ENCODE measurements at regions not wholly inside any gene's neighbourhood (a gene's known extent, or its start where the extent isn't known, plus 50 kb on each side); places are given as distances from the start of the nearest gene placed in this dataset.

- CTCF ChIA-PET: interaction anchor here (1.2 to 2.3 kb wide), 2 partner anchors 40 to 293 kb away, joined by 5 to 11 read pairs; no protein-coding TSS in a partner anchor
Measured at GRCh38 chr11:44387415-44387814, 77.5 kb upstream of the ALX4 start.

GRCh38 chr11:44387825-44388224 is 77.9 kb upstream of the ALX4 start:
- CTCF ChIA-PET: interaction anchor here (1.2 to 2.3 kb wide), 2 partner anchors 39 to 294 kb away, joined by 5 to 11 read pairs; no protein-coding TSS in a partner anchor
- POLR2A ChIA-PET: no interaction called here
- H3K4me1 Mint-ChIP-seq: peaks cover 16% of the 10 kb centered on the region
- H3K27ac Mint-ChIP-seq: 0 out of 2 replicates have a peak overlapping the region, but pooled peaks have one; percentile 30
- ATAC-seq (no peak), DNase-seq (ENCODE audit: low spot score) (no peak)
- H3K4me3 Mint-ChIP-seq: no peak overlapping the region
- H3K9me3 Mint-ChIP-seq: peaks cover 11% of the 10 kb centered on the region
- H3K27me3 Mint-ChIP-seq (ENCODE audit: low read depth): peaks cover 9% of the 10 kb centered on the region
- peaks cover 9% of the 10 kb centered on the region for H3K36me3 Mint-ChIP-seq
- TF ChIP-seq ESRRA (CRISPR knock-in tag; IDR thresholded peaks at IDR 0.05; ENCODE audit: borderline replicate concordance): no peak
- TF ChIP-seq FOXK1 (CRISPR knock-in tag; IDR thresholded peaks at IDR 0.05): no peak
- TF ChIP-seq GABPB1 (CRISPR knock-in tag; IDR thresholded peaks at IDR 0.05): no peak

More at GRCh38 chr11:44387415-44387814, 77.5 kb upstream of the ALX4 start:
- Mint-ChIP-seq H3K4me1 (peaks cover 16% of the 10 kb centered on the region), H3K36me3 (peaks cover 9% of the 10 kb centered on the region), H3K27ac (0 out of 2 replicates have a peak overlapping the region, but pooled peaks have one; percentile 30), H3K9me3 (peaks cover 11% of the 10 kb centered on the region), H3K27me3 (ENCODE audit: low read depth) (peaks cover 10% of the 10 kb centered on the region), H3K4me3 (no peak overlapping the region)
- POLR2A ChIA-PET: no interaction called here
- ATAC-seq (no peak), DNase-seq (ENCODE audit: low spot score) (no peak)
- TF ChIP-seq IRF1 (CRISPR knock-in tag; IDR thresholded peaks at IDR 0.05) (no peak), ZNF138 (CRISPR knock-in tag; conservative IDR thresholded peaks at IDR 0.05) (no peak), ZNF425 (CRISPR knock-in tag; conservative IDR thresholded peaks at IDR 0.05) (no peak), E2F1 (CRISPR knock-in tag; IDR thresholded peaks at IDR 0.05) (no peak), ZMAT4 (CRISPR knock-in tag; IDR thresholded peaks at IDR 0.05) (no peak), HMGA2 (CRISPR knock-in tag; IDR thresholded peaks at IDR 0.05) (no peak), SMAD3 (CRISPR knock-in tag; IDR thresholded peaks at IDR 0.05; ENCODE audit: borderline replicate concordance) (no peak), RORB (CRISPR knock-in tag; IDR thresholded peaks at IDR 0.05) (no peak), CREB1 (CRISPR knock-in tag; IDR thresholded peaks at IDR 0.05) (no peak), FOXK1 (CRISPR knock-in tag; IDR thresholded peaks at IDR 0.05) (no peak), NFYB (CRISPR knock-in tag; conservative IDR thresholded peaks at IDR 0.05; ENCODE audit: low read depth) (no peak)

- H3K4me1 Mint-ChIP-seq: peaks cover 16% of the 10 kb centered on the region
- CTCF ChIA-PET: interaction anchor here (0.7 to 2.3 kb wide), 2 partner anchors 15 to 38 kb away, joined by 3 to 11 read pairs; no protein-coding TSS in a partner anchor
- peaks cover 11% of the 10 kb centered on the region for H3K9me3 Mint-ChIP-seq
- ATAC-seq (peak; percentile 69), DNase-seq (ENCODE audit: low spot score) (no peak)
- TF ChIP-seq MYBL2 (CRISPR knock-in tag; IDR thresholded peaks at IDR 0.05) (no peak), USF2 (CRISPR knock-in tag; IDR thresholded peaks at IDR 0.05) (peak; percentile 38), E2F4 (CRISPR knock-in tag; IDR thresholded peaks at IDR 0.05; ENCODE audit: borderline replicate concordance, low read depth) (no peak), USF1 (CRISPR knock-in tag; IDR thresholded peaks at IDR 0.05) (peak; percentile 51; the same call in 1 of the 2 replicates), MLX (CRISPR knock-in tag; IDR thresholded peaks at IDR 0.05) (no peak), OVOL2 (CRISPR knock-in tag; IDR thresholded peaks at IDR 0.05; ENCODE audit: borderline replicate concordance) (no peak)
- POLR2A ChIA-PET: no interaction called here
- H3K27ac Mint-ChIP-seq: peak overlapping the region; percentile 58
- peak overlapping the region; percentile 62 for H3K4me3 Mint-ChIP-seq
- peaks cover 9% of the 10 kb centered on the region for H3K36me3 Mint-ChIP-seq
- peaks cover 19% of the 10 kb centered on the region for H3K27me3 Mint-ChIP-seq (ENCODE audit: low read depth)
Measured at GRCh38 chr11:44388828-44389657, 79.1 kb upstream of the ALX4 start.
